ENCODE measurements at regions not wholly inside any gene's neighbourhood (a gene's known extent, or its start where the extent isn't known, plus 50 kb on each side); places are given as distances from the start of the nearest gene placed in this dataset.

- Histone ChIP-seq H3K27me3 (peaks cover 0 to 4% of the 10 kb centered on the region in 2 donors), H3K36me3 (replicated peaks in 1 of 2; ENCODE audit: insufficient read depth in 1 of 2, low read depth in 2 of 2) (no peaks in the 10 kb centered on the region), H3K27ac (no peak overlapping the region), H3K4me1 (no peaks in the 10 kb centered on the region), H3K9me3 (no peaks in the 10 kb centered on the region), H3K4me3 (no peak overlapping the region)
- intact Hi-C loops (cut with DNase I), result no loop called here
- WGBS, 2 donors, result 87 to 88% methylated on average over 5 of the region's 5 CpGs
- DNase-seq (no peak), ATAC-seq (no peak)
- no peak for TF ChIP-seq POLR2A (IDR thresholded peaks at IDR 0.05)
These were observed 129.6 kb upstream of the EEF1E1 start for GRCh38 chr6:8231956-8232355.

- Histone ChIP-seq H3K36me3 (replicated peaks in 1 of 2; ENCODE audit: insufficient read depth in 1 of 2, low read depth in 2 of 2) (no peaks in the 10 kb centered on the region), H3K27ac (no peak overlapping the region), H3K4me1 (no peaks in the 10 kb centered on the region), H3K4me3 (no peak overlapping the region), H3K27me3 (peaks cover 0 to 4% of the 10 kb centered on the region in 2 donors), H3K9me3 (no peaks in the 10 kb centered on the region)
- WGBS, 2 donors, result 20 to 22% methylated on average over 8 of the region's 8 CpGs
- DNase-seq, result no peak
- intact Hi-C loops (cut with DNase I), result no loop called here
- no peak for TF ChIP-seq POLR2A (IDR thresholded peaks at IDR 0.05)
- no peak for TF ChIP-seq CTCF (IDR thresholded peaks at IDR 0.05)
- no peak for ATAC-seq
These were observed 127.8 kb upstream of the EEF1E1 start for GRCh38 chr6:8229915-8230756.

GRCh38 chr6:8225113-8225512, 122.8 kb upstream of the EEF1E1 start:
- TF ChIP-seq POLR2A (IDR thresholded peaks at IDR 0.05) (no peak), CTCF (IDR thresholded peaks at IDR 0.05) (no peak)
- Histone ChIP-seq H3K27me3 (peaks cover 0 to 4% of the 10 kb centered on the region in 2 donors), H3K4me3 (no peak overlapping the region), H3K36me3 (replicated peaks in 1 of 2; ENCODE audit: insufficient read depth in 1 of 2, low read depth in 2 of 2) (no peaks in the 10 kb centered on the region), H3K4me1 (no peaks in the 10 kb centered on the region), H3K9me3 (no peaks in the 10 kb centered on the region), H3K27ac (no peak overlapping the region)
- no peak for ATAC-seq
- WGBS, 2 donors, result 77 to 83% methylated on average over 5 of the region's 5 CpGs
- intact Hi-C loops (cut with DNase I), result no loop called here
- no peak for DNase-seq

- DNase-seq (no peak), ATAC-seq (no peak)
- Histone ChIP-seq H3K36me3 (replicated peaks in 1 of 2; ENCODE audit: insufficient read depth in 1 of 2, low read depth in 2 of 2) (no peaks in the 10 kb centered on the region), H3K9me3 (no peaks in the 10 kb centered on the region), H3K27me3 (peaks cover 0 to 3% of the 10 kb centered on the region in 2 donors), H3K4me1 (no peaks in the 10 kb centered on the region), H3K27ac (no peak overlapping the region), H3K4me3 (no peak overlapping the region)
- TF ChIP-seq CTCF (IDR thresholded peaks at IDR 0.05) (no peak), POLR2A (IDR thresholded peaks at IDR 0.05) (no peak)
- intact Hi-C loops (cut with DNase I), result no loop called here
- WGBS, 2 donors, result 50 to 62% methylated on average over 2 of the region's 2 CpGs
These were observed 121.3 kb upstream of the EEF1E1 start for GRCh38 chr6:8223678-8224077.

- H3K9me3 ChIP-seq, result no peaks in the 10 kb centered on the region
- H3K4me3 ChIP-seq, result no peak overlapping the region
- ATAC-seq (peak; percentile 64), DNase-seq (peak; percentile 30 to 51 (median 45))
- 0 to 4% methylated on average over 3 of the region's 3 CpGs for WGBS, 2 donors
- TF ChIP-seq POLR2A (IDR thresholded peaks at IDR 0.05) (no peak), CTCF (IDR thresholded peaks at IDR 0.05) (peak; percentile 47 to 82 (median 69))
- H3K36me3 ChIP-seq (replicated peaks in 1 of 2; ENCODE audit: insufficient read depth in 1 of 2, low read depth in 2 of 2), result no peaks in the 10 kb centered on the region
- no peaks in the 10 kb centered on the region for H3K27me3 ChIP-seq
- intact Hi-C loops (cut with DNase I), result loop anchor here (10.0 kb wide), 1 partner anchor 85 kb away; no protein-coding TSS in a partner anchor
- H3K4me1 ChIP-seq, result no peaks in the 10 kb centered on the region
- H3K27ac ChIP-seq, result no peak overlapping the region
These were observed 117.1 kb upstream of the EEF1E1 start for GRCh38 chr6:8219352-8219943.

Data from body of pancreas (tissue), 4 donors.